ENCODE measurements at regions not wholly inside any gene's neighbourhood (a gene's known extent, or its start where the extent isn't known, plus 50 kb on each side); places are given as distances from the start of the nearest gene placed in this dataset.

DNA sequence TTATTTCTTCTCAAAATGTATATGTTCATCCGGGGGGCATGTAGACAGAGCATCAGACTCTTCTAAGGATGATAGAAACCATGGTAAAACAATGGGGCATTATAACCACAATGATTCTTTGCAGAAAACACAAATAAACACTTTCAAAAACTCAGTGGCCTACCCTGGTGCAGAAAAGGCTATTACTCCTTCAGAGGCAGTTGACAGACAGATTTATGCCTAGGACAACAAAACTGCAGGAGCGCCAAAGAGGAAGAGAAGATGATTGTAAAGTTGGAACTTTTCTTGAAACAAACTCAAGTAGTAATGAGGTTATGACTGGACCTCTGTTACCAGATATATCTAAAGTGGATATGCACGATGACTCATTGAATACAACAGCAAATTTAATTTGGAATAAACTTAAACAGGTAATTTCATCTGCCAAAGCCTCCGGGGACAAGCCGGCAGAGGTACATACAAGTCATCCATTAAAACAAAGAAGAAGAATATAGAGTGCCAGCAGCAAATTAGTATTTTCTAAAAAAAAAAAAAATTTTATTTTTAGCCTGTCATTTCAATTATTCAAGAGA lies 1068.4 kb upstream of the INTU start:
- H3K4me1 ChIP-seq (ENCODE audit: control insufficient read depth in 2 of 3, insufficient read depth in 2 of 3, low read depth in 1 of 3, low read length in 3 of 3) = no peaks in the 10 kb centered on the region
- no peak overlapping the region for H3K27ac ChIP-seq (ENCODE audit: low read depth in 2 of 2, low read length in 2 of 2)
- peak in 2 of 5 donors; percentile 11 to 12 for DNase-seq
- no peaks in the 10 kb centered on the region for H3K27me3 ChIP-seq (ENCODE audit: control insufficient read depth, insufficient read depth, low read length)
- no peak overlapping the region for H3K9ac ChIP-seq (ENCODE audit: low read length in 3 of 3)
- intact Hi-C loops (cut with DNase I) = no loop called here
- FAIRE-seq = no peak
- TF ChIP-seq, protein P1, sequence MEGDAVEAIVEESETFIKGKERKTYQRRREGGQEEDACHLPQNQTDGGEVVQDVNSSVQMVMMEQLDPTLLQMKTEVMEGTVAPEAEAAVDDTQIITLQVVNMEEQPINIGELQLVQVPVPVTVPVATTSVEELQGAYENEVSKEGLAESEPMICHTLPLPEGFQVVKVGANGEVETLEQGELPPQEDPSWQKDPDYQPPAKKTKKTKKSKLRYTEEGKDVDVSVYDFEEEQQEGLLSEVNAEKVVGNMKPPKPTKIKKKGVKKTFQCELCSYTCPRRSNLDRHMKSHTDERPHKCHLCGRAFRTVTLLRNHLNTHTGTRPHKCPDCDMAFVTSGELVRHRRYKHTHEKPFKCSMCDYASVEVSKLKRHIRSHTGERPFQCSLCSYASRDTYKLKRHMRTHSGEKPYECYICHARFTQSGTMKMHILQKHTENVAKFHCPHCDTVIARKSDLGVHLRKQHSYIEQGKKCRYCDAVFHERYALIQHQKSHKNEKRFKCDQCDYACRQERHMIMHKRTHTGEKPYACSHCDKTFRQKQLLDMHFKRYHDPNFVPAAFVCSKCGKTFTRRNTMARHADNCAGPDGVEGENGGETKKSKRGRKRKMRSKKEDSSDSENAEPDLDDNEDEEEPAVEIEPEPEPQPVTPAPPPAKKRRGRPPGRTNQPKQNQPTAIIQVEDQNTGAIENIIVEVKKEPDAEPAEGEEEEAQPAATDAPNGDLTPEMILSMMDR (IDR thresholded peaks at IDR 0.05; ENCODE audit: borderline replicate concordance, extremely low read depth, insufficient read depth) = no peak
- no peaks in the 10 kb centered on the region for H3K9me3 ChIP-seq (ENCODE audit: control insufficient read depth in 2 of 3, insufficient read depth in 1 of 3, low read length in 3 of 3)
- no peak overlapping the region for H3K4me3 ChIP-seq (ENCODE audit: low read length in 3 of 3)
- H3K36me3 ChIP-seq (ENCODE audit: control insufficient read depth in 2 of 3, insufficient read depth in 3 of 3, low read length in 3 of 3) = no peaks in the 10 kb centered on the region

DNA sequence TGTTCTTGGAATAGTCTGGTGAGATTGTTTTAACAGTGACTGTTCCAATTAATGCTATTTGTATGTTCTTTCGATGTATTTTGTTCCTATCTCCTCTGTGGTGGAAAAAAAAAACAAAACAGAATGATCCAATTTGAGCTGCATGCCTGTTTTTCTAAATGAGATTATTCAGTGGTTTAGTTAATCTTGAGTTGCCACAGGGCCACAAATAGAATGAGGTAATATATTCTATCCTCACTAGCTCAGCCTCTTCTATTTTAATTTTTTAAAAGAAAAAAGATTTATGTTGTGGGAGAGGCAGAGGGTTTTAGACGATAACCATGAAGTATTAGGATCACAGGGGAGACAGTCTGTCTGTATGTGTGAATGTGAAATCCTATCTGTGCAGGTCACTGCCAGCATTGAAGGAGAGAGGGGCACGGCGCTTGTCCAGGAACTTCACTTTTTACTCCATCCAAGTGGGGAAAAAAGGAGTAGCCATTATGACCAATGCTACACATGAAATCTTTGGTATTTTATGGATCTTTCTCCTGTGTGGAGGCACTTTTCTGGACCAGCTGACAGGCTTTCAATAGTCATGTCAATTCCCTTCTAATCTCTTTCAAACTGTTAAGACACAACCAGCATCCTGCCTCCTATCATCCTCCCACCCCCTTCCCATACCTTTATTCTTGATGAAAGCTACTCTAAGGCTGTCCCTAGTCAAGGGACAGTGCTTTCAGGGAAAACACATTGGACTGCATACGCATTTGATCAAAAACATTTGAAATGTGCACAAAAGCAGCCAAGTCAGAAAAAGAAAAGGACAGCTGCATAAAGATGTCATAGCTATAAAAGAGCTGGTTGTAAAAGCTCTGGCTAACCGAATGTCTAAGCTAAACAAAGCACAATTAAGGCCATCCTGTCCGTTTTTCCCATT lies 1063.8 kb upstream of the INTU start:
- no peak overlapping the region for H3K9ac ChIP-seq (ENCODE audit: low read length in 3 of 3)
- H3K27ac ChIP-seq (ENCODE audit: low read depth in 2 of 2, low read length in 2 of 2) = no peak overlapping the region
- peak in 2 of 5 donors; percentile 27 to 42 for DNase-seq
- no peaks in the 10 kb centered on the region for H3K9me3 ChIP-seq (ENCODE audit: control insufficient read depth in 2 of 3, insufficient read depth in 1 of 3, low read length in 3 of 3)
- no peak overlapping the region for H3K4me3 ChIP-seq (ENCODE audit: low read length in 3 of 3)
- no peaks in the 10 kb centered on the region for H3K4me1 ChIP-seq (ENCODE audit: control insufficient read depth in 2 of 3, insufficient read depth in 2 of 3, low read depth in 1 of 3, low read length in 3 of 3)
- intact Hi-C loops (cut with DNase I) = no loop called here
- no peaks in the 10 kb centered on the region for H3K36me3 ChIP-seq (ENCODE audit: control insufficient read depth in 2 of 3, insufficient read depth in 3 of 3, low read length in 3 of 3)
- no peak for FAIRE-seq
- H3K27me3 ChIP-seq (ENCODE audit: control insufficient read depth, insufficient read depth, low read length) = no peaks in the 10 kb centered on the region
- TF ChIP-seq, protein P1 (IDR thresholded peaks at IDR 0.05; ENCODE audit: borderline replicate concordance, extremely low read depth, insufficient read depth) = no peak

DNA sequence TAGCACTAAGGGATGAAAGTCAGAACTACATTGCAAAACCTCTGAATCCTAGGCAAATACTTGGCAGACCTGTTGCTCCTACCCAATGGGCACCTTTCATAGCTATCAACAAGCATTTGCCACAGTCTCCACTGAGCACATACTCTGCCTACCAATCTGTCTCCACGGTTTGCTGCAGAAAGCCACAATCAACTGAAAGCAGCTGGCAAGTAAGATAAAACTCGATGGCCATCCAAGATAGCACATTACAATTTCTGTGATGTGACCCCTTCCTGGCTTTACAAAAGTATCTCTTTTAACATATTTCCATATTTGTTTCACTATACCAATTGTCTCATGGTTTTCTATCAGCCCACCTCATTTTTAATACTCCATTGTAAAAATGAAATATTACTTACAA lies 1060.5 kb upstream of the INTU start:
- FAIRE-seq = no peak
- TF ChIP-seq, protein P1 (IDR thresholded peaks at IDR 0.05; ENCODE audit: borderline replicate concordance, extremely low read depth, insufficient read depth) = no peak

More for the DNA sequence above, 1060.5 kb upstream of the INTU start:
- Histone ChIP-seq H3K27ac (ENCODE audit: low read depth in 2 of 2, low read length in 2 of 2) (no peak overlapping the region), H3K27me3 (ENCODE audit: control insufficient read depth, insufficient read depth, low read length) (no peaks in the 10 kb centered on the region), H3K4me1 (ENCODE audit: control insufficient read depth in 2 of 3, insufficient read depth in 2 of 3, low read depth in 1 of 3, low read length in 3 of 3) (no peaks in the 10 kb centered on the region), H3K9me3 (ENCODE audit: control insufficient read depth in 2 of 3, insufficient read depth in 1 of 3, low read length in 3 of 3) (no peaks in the 10 kb centered on the region), H3K4me3 (ENCODE audit: low read length in 3 of 3) (no peak overlapping the region), H3K36me3 (ENCODE audit: control insufficient read depth in 2 of 3, insufficient read depth in 3 of 3, low read length in 3 of 3) (no peaks in the 10 kb centered on the region), H3K9ac (ENCODE audit: low read length in 3 of 3) (no peak overlapping the region)
- intact Hi-C loops (cut with DNase I) = no loop called here
- no peak for DNase-seq

Data from kidney (tissue), 13 donors.